ENCODE measurements at regions not wholly inside any gene's neighbourhood (a gene's known extent, or its start where the extent isn't known, plus 50 kb on each side); places are given as distances from the start of the nearest gene placed in this dataset.

DNA sequence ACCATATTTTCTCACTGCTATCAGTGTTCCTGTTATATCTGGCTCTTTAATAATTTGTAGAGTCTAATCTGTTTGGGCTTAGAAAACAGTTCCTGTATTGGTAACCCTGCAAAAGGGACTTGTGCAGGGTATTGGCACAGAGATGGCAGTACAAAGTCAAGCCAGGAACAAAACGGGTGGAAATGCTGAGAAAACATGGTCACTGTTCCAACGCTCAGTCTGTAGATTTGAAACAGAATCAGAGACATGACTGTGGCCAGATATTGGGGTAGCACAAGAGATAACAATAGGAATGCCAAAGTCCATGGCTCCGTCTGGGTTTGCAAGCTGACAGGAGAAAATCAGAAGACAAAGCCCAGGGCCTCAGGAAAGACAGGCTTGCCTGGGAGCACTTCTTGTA, 290.7 kb upstream of the PDE3A start:
- TF ChIP-seq POLR2AphosphoS5 (IDR thresholded peaks at IDR 0.05), result no peak
- TF ChIP-seq, protein P1, sequence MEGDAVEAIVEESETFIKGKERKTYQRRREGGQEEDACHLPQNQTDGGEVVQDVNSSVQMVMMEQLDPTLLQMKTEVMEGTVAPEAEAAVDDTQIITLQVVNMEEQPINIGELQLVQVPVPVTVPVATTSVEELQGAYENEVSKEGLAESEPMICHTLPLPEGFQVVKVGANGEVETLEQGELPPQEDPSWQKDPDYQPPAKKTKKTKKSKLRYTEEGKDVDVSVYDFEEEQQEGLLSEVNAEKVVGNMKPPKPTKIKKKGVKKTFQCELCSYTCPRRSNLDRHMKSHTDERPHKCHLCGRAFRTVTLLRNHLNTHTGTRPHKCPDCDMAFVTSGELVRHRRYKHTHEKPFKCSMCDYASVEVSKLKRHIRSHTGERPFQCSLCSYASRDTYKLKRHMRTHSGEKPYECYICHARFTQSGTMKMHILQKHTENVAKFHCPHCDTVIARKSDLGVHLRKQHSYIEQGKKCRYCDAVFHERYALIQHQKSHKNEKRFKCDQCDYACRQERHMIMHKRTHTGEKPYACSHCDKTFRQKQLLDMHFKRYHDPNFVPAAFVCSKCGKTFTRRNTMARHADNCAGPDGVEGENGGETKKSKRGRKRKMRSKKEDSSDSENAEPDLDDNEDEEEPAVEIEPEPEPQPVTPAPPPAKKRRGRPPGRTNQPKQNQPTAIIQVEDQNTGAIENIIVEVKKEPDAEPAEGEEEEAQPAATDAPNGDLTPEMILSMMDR (IDR thresholded peaks at IDR 0.05), result no peak
- TF ChIP-seq EP300 (IDR thresholded peaks at IDR 0.05), result no peak

Data from sigmoid colon (tissue), 4 donors.